ENCODE measurements at regions not wholly inside any gene's neighbourhood (a gene's known extent, or its start where the extent isn't known, plus 50 kb on each side); places are given as distances from the start of the nearest gene placed in this dataset.
A peak's percentile ranks its signal among the peaks of the same experiment; 100 is the strongest.

- Histone ChIP-seq H3K9ac (ENCODE audit: low read length) (no peak overlapping the region), H3K36me3 (ENCODE audit: low read depth, low read length) (no peaks in the 10 kb centered on the region), H3K4me1 (ENCODE audit: insufficient read depth, low read length) (no peaks in the 10 kb centered on the region), H3K4me2 (ENCODE audit: low read length) (no peak overlapping the region), H3F3A (ENCODE audit: low read length, unreplicated experiment) (no peaks in the 10 kb centered on the region), H4K20me1 (ENCODE audit: low read length) (no peaks in the 10 kb centered on the region), H3K9me2 (replicated peaks; ENCODE audit: low read length) (no peaks in the 10 kb centered on the region), H3K9me3 (ENCODE audit: low read length) (no peaks in the 10 kb centered on the region), H3K79me2 (ENCODE audit: low read length) (no peaks in the 10 kb centered on the region), H3K27ac (ENCODE audit: low read length) (no peak overlapping the region), H3K27me3 (ENCODE audit: low read length) (no peaks in the 10 kb centered on the region), H2AFZ (ENCODE audit: low read length) (no peak overlapping the region), H3K4me3 (ENCODE audit: low read length) (no peak overlapping the region)
- CTCF ChIA-PET, result no interaction called here
- POLR2A ChIA-PET (ENCODE audit: unreplicated experiment), result no interaction called here
- no peak for TF ChIP-seq EZH2phosphoT487 (IDR thresholded peaks at IDR 0.05; ENCODE audit: borderline replicate concordance, low read length)
- no peak for TF ChIP-seq CTCF (conservative IDR thresholded peaks at IDR 0.05; ENCODE audit: low read depth, low read length)
- TF ChIP-seq EZH2 (IDR thresholded peaks at IDR 0.05; ENCODE audit: low read length, unreplicated experiment), result no peak
- DNase-seq (peak; percentile 3), ATAC-seq (no peak)
- intact Hi-C loops (cut with micrococcal nuclease), result no loop called here
- BruUV-seq (replicated peaks), result no TSS peak
Observed at GRCh38 chr18:41660654-41661053, 294.4 kb upstream of the PIK3C3 start.

- CTCF ChIA-PET, result no interaction called here
- H3K4me3 ChIP-seq (ENCODE audit: low read length), result no peak overlapping the region
- TF ChIP-seq CTCF (conservative IDR thresholded peaks at IDR 0.05; ENCODE audit: low read depth, low read length), result no peak
- TF ChIP-seq EZH2phosphoT487 (IDR thresholded peaks at IDR 0.05; ENCODE audit: borderline replicate concordance, low read length), result no peak
- no peak for TF ChIP-seq EZH2 (IDR thresholded peaks at IDR 0.05; ENCODE audit: low read length, unreplicated experiment)
Observed at GRCh38 chr18:41659438-41660130, 295.4 kb upstream of the PIK3C3 start.

GRCh38 chr18:41657189-41657588 lies 297.8 kb upstream of the PIK3C3 start:
- H2AFZ ChIP-seq (ENCODE audit: low read length), result no peak overlapping the region
- no peaks in the 10 kb centered on the region for H3K9me3 ChIP-seq (ENCODE audit: low read length)
- H3K36me3 ChIP-seq (ENCODE audit: low read depth, low read length), result no peaks in the 10 kb centered on the region
- no peaks in the 10 kb centered on the region for H3K27me3 ChIP-seq (ENCODE audit: low read length)
- no peak overlapping the region for H3K27ac ChIP-seq (ENCODE audit: low read length)
- no peak overlapping the region for H3K4me3 ChIP-seq (ENCODE audit: low read length)
- H3F3A ChIP-seq (ENCODE audit: low read length, unreplicated experiment), result no peaks in the 10 kb centered on the region
- no peaks in the 10 kb centered on the region for H4K20me1 ChIP-seq (ENCODE audit: low read length)
- ChIA-PET POLR2A (ENCODE audit: unreplicated experiment) (interaction anchor here (0.6 kb wide), 1 partner anchor 55 kb away, joined by 3 read pairs; no protein-coding TSS in a partner anchor), CTCF (no interaction called here)
- H3K4me1 ChIP-seq (ENCODE audit: insufficient read depth, low read length), result no peaks in the 10 kb centered on the region
- H3K4me2 ChIP-seq (ENCODE audit: low read length), result no peak overlapping the region
- TF ChIP-seq CTCF (conservative IDR thresholded peaks at IDR 0.05; ENCODE audit: low read depth, low read length) (no peak), EZH2phosphoT487 (IDR thresholded peaks at IDR 0.05; ENCODE audit: borderline replicate concordance, low read length) (no peak), EZH2 (IDR thresholded peaks at IDR 0.05; ENCODE audit: low read length, unreplicated experiment) (no peak)
- BruUV-seq (replicated peaks), result no TSS peak
- H3K9me2 ChIP-seq (replicated peaks; ENCODE audit: low read length), result no peaks in the 10 kb centered on the region
- no peaks in the 10 kb centered on the region for H3K79me2 ChIP-seq (ENCODE audit: low read length)
- intact Hi-C loops (cut with micrococcal nuclease), result no loop called here
- H3K9ac ChIP-seq (ENCODE audit: low read length), result no peak overlapping the region
- no peak for DNase-seq
- no peak for ATAC-seq

More at GRCh38 chr18:41659438-41660130, 295.4 kb upstream of the PIK3C3 start:
- POLR2A ChIA-PET (ENCODE audit: unreplicated experiment), result no interaction called here
- no peaks in the 10 kb centered on the region for H3K36me3 ChIP-seq (ENCODE audit: low read depth, low read length)
- H3K27ac ChIP-seq (ENCODE audit: low read length), result no peak overlapping the region
- no peaks in the 10 kb centered on the region for H3K9me2 ChIP-seq (replicated peaks; ENCODE audit: low read length)
- ATAC-seq (no peak), DNase-seq (no peak)
- H2AFZ ChIP-seq (ENCODE audit: low read length), result no peak overlapping the region
- H4K20me1 ChIP-seq (ENCODE audit: low read length), result no peaks in the 10 kb centered on the region
- no peak overlapping the region for H3K4me2 ChIP-seq (ENCODE audit: low read length)
- H3K27me3 ChIP-seq (ENCODE audit: low read length), result no peaks in the 10 kb centered on the region
- no peak overlapping the region for H3K9ac ChIP-seq (ENCODE audit: low read length)
- no peaks in the 10 kb centered on the region for H3K79me2 ChIP-seq (ENCODE audit: low read length)
- H3F3A ChIP-seq (ENCODE audit: low read length, unreplicated experiment), result no peaks in the 10 kb centered on the region
- H3K9me3 ChIP-seq (ENCODE audit: low read length), result no peaks in the 10 kb centered on the region
- no peaks in the 10 kb centered on the region for H3K4me1 ChIP-seq (ENCODE audit: insufficient read depth, low read length)
- intact Hi-C loops (cut with micrococcal nuclease), result no loop called here
- BruUV-seq (replicated peaks), result no TSS peak
